ENCODE measurements at regions not wholly inside any gene's neighbourhood (a gene's known extent, or its start where the extent isn't known, plus 50 kb on each side); places are given as distances from the start of the nearest gene placed in this dataset.

DNA sequence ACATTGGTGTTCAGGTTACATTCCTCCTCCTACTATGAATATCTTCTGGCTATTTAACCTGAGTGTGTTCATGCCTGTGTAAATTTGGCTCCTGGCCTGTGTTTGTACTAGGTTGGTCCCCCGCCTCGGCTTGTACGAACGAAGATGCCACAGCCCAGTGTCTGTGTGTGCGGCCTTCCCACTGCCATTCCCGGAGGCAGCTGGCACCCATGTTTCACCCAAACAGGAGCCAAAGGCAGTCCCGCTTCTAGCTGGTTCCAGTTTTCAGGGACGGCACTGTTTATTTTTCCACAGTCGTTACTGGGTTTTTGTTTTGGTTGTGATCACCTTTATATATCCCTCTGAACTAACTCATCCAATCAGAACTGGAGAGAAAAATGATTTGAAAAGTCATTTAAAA lies 102.5 kb upstream of the ZNF536 start (continued):
- TF ChIP-seq CHD7 (IDR thresholded peaks at IDR 0.05; ENCODE audit: insufficient replicate concordance, low read length) (no peak), NANOG (IDR thresholded peaks at IDR 0.05; ENCODE audit: insufficient read depth, low read depth, low read length, poor library complexity, severe bottlenecking) (no peak), E2F6 (IDR thresholded peaks at IDR 0.05) (no peak), SIRT6 (IDR thresholded peaks at IDR 0.05; ENCODE audit: low read length) (no peak), POU5F1 (IDR thresholded peaks at IDR 0.05; ENCODE audit: low read depth, low read length) (no peak)
- TF ChIP-seq, protein P1, sequence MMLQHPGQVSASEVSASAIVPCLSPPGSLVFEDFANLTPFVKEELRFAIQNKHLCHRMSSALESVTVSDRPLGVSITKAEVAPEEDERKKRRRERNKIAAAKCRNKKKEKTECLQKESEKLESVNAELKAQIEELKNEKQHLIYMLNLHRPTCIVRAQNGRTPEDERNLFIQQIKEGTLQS (IDR thresholded peaks at IDR 0.05; ENCODE audit: insufficient read depth, low read depth, low read length): no peak

All from H1 (cell line).